GM21737 (cell line): ENCODE measurements at regions not wholly inside any gene's neighbourhood (a gene's known extent, or its start where the extent isn't known, plus 50 kb on each side); places are given as distances from the start of the nearest gene placed in this dataset.

Experiments used
- ATAC-seq: cut with Tn5 transposase; IDR thresholded peaks from one replicate; pipeline ENCODE4 v1.9.1; 2021; ENCODE audit warnings: mild to moderate bottlenecking, moderate library complexity; ENCODE audit not compliant: unreplicated experiment

DNA sequence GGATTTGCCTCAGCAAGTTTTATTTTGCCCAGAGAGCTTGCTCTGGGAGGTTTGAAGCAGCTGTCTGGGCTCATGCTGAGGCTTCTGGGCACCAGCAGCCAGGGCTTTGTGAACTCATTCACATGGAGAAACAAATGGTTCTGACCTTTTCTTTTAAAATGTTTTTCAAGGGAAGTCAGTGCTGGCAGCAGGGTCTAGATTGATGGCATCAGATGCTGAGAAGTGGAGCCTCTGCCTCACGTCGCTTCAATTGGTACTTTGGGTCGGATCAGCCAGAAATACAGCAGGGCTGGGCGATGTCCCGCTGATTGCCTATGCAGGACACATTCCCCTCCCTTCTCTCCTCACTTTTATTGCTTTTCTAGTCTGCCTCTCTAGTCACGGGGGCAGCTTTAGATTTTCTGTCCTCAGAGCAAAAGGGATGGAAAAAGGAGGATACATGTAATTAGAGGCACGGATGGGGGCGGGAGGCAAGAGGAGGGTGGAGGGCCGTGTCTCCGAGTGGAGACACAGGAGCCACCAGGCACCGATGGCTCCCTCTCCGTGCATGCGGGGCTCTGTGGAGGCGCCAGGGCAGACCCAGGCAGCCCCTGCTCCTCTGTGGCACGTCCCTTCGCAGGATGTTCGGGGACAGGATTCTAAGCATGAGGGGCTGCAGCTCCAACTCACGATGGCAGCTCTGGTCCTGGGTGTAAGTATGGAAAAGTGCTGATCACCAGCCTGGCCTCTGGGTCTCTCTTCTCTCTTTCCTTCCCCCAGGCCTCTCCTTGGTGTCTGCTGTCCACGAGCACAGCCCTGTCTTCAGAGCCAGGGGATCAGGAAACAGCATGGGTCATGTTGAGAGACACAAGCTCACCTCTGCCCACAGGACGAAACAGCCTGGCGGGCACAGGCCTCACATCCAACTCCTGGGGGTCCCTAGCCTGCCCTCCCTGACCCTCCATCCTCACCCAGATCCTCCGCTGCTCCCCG is 116.1 kb downstream of the FAM43A start:
- ATAC-seq: no peak

DNA sequence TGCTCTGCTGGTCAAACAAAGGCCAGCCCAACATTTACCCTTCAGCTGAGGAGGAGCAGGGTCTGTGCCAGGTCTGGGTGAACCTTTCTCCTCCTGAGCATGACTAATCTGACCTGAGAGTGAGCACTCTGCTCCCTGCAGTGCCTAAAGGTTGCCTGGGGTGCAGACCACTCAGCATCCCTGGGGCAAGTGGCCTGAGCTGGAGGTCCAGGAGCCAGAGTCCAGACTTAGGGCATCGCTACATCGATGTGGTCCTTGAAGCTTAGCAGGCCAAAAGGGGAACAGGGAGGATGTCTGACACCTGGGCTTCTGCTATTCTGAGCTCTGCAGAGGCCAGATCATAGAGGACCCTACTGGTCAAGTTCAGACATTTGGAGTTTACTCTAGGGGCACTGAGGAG is 119.1 kb downstream of the FAM43A start:
- no peak for ATAC-seq

DNA sequence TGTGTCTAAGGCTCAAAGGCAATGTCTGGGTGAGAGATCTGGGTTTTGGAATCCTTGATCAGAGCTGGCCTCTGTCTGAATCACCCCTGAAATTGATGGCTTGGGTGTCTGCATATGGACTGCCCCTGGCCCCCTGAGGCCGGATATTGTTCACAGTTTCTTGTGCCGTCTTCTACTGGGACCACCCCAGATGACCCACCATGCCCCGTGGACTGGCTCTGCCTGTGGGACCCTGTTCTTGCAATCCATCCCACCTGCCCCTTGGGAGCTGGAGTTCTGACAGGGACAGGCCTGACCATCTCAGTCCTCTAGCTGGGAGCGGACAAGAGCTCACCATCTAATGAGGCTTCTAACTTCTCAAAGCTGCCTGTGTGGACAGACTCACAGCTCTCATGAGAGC is 119.9 kb downstream of the FAM43A start:
- no peak for ATAC-seq

DNA sequence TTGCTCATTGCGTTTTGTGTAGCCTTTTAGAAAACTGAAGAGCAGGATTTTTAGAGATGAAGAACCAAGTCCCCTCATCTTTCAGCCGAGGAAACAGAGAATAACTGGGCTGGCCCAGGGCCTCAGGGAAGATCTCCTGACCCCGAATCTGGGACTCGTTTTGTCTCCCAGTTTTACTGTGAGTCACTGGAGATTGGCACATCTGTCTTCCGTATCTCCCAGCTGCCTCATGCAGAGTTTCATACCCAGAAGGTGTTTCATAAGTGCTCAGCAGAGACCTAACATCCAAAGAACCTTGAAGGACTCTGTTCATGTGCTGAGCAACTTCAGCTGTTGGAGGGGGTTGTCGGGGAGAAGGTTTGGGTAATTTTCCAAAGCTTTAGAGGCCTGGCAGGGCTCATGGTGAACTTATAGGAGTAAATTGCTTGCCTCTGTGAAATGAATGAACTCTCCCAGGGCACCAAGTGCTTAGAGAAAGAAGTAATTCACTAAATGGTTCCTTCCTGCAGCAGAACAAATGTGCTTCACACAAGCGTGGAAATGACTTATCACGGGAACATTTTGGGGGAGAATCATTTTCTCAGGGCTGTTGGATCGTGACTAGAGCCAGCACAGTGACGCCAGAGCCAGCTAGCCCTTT is 121.4 kb downstream of the FAM43A start:
- ATAC-seq: no peak

DNA sequence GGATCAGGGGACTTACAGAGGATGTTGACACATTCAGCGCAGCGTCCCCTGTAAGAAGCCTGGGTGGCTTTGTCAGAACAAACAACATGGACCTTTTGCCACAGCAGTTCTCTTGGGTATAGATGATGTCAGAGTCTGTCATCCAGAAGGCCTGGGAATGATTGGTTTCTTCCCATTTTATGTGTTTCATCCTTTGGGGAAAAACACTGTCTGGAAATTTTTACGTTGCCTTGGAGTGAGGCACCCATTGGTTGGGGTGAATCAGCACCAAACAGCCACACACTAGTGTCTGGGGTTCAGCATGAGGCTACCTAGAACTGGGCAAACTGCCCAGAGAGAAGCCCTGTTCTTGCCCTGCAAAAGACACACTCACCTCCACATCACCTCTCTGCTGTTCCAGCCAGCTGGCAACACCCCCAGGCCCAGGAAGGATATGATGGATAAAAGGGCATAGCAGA is 123.0 kb downstream of the FAM43A start:
- ATAC-seq: no peak

DNA sequence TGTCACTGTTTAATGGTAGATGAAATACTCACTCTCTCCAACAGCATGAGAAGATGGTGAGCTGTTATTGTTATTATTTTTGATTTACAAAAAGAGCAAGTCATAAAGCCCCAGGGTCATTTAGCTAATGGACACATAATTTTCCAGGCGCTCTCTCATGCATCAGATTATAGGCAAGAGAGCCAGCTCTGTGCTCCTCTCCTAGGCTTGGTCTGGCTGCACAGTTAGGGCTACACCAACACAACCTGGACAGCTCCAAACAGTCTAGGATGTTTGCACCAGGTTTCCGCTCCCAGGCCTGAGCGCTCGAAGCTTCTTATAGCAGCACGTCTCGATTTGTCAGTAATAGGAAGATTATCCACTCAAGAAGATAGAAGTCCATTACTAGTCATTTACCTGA is 123.7 kb downstream of the FAM43A start:
- no peak for ATAC-seq

DNA sequence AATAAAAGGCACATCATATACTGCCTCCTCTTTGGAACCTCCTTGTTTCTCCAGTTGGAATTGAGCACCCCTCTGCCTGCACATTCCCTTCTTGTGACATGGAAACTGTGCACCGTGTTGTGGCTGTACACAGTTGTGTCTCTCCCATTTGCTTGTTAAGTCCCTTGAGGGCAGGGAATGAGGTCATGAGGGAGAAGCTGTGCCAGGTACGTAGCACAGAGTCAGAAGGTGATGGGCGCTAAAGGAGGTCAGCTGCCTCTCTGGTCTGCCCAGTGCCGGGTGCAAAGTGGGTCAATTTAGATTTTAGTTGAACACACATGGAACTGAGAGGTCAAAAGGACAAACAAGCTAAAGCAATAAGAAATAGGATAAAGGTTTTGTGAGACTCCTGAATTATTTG is 124.4 kb downstream of the FAM43A start:
- ATAC-seq: no peak

DNA sequence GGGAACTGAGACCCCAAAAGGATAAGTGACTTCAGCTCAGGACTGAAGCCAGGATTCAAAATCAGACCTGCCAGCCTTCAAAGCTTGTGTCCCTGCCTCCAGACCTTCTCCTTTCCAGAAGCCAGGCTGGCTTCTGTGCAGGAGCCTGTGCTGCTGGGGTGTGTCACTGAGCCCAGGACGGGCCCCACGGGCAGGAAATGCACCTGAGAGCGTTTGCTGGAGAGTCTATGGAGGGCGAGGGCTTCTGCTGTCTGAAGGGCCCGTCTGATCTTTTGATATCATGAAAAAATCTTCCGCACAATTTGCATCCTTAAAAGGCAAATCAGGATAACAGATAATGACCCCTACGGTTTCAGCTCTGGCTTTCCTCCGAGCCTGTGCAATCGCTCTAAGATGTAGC is 125.4 kb downstream of the FAM43A start:
- no peak for ATAC-seq

DNA sequence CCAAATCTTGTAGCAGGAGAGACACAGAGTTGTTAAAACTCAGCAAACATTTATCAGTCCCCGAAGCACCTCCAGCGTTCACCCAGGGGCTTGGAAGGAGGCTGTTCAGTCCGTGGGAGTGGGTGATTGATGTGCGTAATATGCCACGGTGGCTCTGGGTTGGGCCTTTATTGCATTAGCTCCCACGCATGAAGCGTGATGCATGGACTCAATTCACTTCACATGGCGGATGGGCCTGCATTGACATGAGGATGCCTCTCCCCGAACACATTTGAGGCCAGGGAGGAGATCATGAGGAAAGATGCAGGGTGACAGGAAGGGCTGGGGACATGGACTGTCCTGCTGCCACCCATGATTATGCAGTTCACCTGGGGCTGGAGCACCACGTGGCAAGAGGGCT is 126.5 kb downstream of the FAM43A start:
- no peak for ATAC-seq

DNA sequence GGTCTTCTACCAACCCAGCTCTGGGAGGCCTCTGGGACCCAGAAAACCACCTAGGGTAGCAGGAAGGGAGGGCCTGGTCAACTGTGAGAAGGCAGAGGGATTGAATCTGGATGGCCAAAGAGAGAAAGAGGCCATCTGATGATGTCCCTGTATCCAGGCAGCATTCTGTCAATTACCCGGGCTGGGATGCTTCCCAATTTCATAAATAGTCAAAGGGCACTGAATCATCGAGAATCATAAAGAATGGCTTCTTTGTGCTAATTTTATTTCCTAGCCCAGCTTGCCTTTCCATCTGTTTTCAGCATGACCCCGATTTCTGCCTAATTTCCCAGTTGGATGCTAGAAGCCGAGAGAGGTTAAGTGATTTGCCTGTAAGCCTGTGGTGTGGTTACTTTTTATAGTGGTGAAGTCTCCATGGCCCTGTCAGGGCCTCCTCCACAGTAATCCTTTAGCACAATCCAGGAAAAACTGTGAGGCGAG is 129.2 kb downstream of the FAM43A start:
- no peak for ATAC-seq

DNA sequence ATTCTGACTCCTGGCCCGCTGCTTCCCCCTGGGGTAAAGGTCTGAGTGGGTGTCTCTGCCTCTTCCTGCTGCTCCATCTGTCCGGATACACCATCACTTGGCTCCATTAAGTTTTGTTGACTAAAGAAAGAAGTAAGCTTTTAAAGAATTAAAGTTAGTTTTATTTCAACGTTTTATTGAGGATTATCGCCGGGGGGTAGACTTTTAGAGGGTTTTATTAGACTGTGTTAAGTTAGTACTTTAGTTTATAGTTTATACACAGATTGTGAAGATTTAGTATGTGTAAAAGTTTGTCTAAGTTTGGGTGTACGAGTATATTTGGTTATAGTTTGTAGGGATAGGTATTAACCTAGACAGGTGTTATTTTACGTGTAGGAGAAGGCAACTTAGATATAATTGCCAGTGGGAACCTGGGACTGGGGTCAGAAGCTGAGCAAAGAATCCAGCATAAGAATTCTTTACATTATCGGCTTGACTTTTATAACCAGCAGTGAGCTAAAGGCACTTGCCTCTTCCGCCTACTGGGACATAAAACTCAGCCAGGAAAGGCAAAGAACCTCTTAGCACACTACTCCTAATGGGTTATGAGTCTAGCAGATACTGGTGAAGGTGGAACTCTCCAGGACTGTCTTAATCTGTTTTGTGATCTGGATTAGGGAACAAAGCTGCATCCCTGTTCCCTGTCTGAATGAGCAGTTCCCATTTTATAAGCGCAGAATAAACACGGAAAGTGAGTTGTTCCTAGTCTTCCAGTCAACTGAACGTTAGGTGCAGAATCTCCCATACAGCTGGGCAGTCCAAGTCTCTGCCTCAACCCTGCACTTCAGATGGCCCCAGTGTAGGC is 131.3 kb downstream of the FAM43A start:
- no peak for ATAC-seq

DNA sequence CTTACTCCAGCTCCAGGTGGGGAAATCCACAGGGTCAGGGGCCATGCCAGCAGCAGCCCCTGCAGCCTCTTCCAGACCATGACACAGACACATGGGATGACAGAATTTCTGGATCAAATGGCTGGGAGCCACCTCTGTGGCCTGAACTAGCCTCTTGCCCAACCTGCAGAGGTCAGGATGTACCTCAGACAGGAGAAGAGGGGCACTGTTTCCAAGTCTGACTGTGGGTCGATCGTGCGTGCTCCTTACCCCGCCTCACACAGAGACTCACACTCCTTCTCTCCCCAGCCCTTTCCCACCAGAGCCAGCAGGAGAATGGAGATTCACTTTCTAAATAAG is 131.9 kb downstream of the FAM43A start:
- no peak for ATAC-seq

DNA sequence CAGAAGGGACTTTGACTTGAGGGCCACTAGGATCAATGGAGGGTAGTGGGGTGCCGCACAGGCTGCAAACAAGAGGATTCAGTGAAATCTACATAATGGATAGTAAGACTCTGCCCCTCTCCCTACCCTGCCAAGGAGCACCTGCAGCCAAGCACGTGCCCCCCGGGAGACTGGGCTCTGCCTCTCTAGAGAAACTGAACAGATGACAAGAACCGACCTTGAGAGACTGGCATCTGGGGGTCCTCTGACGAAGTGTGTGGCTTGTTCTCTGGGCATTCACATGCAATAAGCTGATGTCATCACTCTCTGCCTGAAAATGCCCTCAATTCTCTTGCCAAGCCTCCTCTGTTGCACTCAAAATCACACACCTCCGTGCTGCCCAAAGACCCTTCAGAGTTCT is 132.3 kb downstream of the FAM43A start:
- no peak for ATAC-seq

DNA sequence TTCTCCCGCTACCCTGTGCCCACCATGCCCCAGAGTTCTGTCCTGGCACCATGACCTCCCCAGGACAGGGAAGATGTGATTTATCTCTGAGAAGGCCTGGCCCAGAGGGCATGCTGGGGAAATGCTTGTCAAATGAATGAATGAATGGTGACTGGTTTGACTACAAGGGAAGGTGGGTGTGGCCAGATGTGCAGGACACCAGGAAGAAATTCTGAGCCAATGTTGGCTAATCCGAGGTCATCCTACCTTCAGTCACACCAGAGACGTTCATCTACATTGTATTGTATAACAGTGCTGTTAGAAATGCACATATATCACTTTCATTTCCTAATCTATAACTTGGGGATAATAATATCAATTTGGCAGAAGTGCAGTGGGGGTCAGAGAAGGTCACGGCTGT is 138.4 kb downstream of the FAM43A start:
- no peak for ATAC-seq

DNA sequence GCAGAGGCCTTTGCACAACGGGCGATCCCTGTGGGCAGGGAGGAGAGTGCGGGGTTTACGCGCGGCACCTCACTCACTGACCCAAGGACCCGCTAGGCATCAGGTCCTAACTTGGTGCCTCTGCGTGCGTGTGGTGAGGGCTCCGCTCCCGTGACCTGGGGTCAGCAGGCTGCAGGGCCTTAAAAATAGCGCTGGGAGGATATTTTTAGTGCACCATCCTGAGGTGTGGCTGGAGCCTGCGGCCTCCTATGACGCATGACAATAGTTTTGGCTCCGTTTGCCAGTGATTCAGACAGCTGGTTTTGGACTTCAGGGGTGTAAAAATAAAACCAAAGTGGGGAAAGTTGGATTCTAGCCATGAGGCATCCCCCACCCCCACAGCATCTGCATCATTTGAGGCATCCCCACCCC is 139.0 kb downstream of the FAM43A start:
- no peak for ATAC-seq

DNA sequence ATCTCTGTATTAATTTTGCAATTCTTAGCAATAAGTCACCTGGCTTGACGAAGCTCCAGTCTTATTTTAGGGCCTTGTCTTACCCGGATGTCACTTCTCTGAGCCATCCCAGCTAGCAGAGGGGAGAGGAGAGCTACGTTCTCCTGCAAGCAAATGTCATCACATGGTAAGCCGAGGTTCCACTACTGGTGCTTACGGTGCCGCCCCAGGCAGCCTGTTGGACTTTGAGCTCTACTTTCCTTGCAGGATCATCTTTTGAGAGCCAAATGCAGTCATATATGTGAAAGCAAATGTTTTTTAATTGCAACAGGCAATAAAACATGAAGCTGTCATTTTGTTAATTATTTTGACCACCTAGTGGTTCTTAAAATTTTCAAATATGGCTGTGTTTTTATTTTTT is 140.9 kb downstream of the FAM43A start:
- no peak for ATAC-seq

DNA sequence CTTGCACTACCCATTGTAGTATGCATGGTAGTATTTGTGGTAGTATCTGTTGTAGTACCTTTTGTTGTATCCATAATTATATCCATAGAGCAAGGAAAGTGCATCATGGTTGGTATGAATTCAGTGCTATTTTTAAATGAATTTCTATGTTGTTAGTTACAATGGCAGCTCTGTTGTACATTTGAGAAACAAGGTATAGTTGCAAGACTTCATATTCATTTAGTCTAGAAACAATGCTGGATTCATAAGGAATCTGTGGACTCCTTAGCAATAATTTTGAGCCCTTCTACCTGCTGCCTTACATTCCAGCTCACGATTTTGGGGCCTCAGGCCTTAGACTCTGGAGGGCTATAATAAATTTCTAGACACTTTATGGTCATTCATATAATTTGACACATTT is 141.8 kb downstream of the FAM43A start:
- no peak for ATAC-seq

DNA sequence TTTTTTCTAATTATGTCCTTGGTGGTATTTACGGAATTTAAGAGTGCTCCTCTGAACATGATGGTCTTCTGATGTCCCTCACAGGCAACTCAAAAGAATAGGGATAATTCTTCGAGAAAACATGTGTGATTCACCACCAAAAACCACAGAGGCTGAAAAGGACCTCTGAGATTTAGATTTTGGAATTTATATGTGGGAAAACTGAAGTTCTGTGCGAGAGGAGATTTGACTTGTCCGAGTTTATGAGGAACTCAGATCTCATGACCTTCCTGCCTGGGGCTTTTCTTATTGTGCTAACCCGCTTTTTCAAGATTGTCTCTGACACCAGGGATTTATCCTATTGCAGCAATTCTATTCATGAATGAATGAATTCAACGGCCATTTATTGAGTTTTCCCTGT is 142.4 kb downstream of the FAM43A start:
- no peak for ATAC-seq

DNA sequence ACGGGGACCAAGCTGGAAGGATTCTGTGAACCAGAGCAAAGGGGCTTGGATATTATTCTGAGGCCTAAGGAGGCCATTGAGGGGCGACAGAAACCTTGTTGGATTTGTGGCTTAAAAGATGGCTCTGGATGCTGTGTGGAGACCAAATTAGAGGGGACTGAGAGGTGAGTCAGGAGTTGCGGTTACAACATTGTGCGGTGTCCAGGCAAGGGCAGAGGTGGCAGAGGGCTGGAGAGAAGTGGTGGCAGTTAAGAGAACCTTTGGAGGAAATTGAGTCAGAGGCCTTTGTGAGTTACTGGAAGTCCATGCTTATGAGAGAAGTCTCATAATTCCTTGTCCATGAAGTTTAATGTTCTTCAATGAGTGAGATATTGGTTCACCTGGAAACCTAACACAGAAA is 143.2 kb downstream of the FAM43A start:
- no peak for ATAC-seq

DNA sequence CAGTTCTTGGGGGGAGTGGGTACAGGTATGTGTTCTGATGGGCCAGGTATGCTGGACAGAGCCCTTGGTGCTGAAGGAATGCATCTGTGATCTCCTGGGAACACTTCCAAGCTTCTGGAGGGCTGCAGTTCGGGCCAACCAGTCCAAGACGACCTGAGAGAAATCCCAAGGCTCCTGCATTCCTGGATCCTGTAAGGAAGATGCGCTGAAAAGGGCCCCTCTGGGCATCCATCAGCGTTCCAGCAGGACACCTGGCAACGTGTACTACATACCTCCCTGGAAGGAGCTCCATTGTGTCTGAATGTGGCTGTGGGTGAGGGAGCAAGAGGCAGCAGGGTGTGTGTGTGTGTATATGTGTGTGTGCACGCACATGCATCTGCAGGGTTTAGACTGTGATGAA is 144.7 kb downstream of the FAM43A start:
- ATAC-seq: no peak

DNA sequence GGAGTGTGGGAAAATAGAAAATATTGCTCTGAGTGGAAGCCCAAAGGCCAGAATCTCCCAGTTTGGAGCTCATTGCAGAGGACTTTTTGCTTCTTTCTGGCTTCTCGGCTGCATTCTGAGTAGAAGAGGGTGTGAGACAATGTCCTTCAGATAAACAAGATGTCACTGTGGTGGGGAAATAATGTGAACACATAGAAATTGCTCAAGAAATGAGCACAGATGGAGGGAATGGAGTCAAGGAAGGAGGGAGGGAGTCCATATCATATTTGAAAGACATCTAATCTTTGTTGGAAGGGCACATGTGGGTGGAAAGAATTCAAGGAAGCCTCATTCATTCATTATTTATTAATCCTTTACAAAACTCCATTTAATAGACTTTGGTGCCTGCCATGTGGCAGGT is 145.3 kb downstream of the FAM43A start:
- no peak for ATAC-seq
